CD4-positive, alpha-beta T cell treated with Interleukin-1 beta for 1 hour (primary cell): ENCODE measurements at regions not wholly inside any gene's neighbourhood (a gene's known extent, or its start where the extent isn't known, plus 50 kb on each side); places are given as distances from the start of the nearest gene placed in this dataset.

Source experiments
- DNase-seq, 2 donors: peaks; one replicate each; pipeline ENCODE4 v3.0.0-alpha.2; 2020 to 2022

GRCh38 chr2:145086910-145087309, 567.0 kb upstream of the ZEB2 start:
- no peak for DNase-seq

- DNase-seq = no peak
Observed at GRCh38 chr2:145085612-145086011, 565.7 kb upstream of the ZEB2 start.

- no peak for DNase-seq
Observed at GRCh38 chr2:145080426-145080825, 560.5 kb upstream of the ZEB2 start.

GRCh38 chr2:145079641-145080040, 559.7 kb upstream of the ZEB2 start:
- no peak for DNase-seq

GRCh38 chr2:145078923-145079322, 559.0 kb upstream of the ZEB2 start:
- no peak for DNase-seq

GRCh38 chr2:145076085-145076484, 556.2 kb upstream of the ZEB2 start:
- DNase-seq = no peak

GRCh38 chr2:145075454-145076062, 555.6 kb upstream of the ZEB2 start:
- DNase-seq = no peak

- no peak for DNase-seq
Observed at GRCh38 chr2:145070703-145071102, 550.8 kb upstream of the ZEB2 start.

- no peak for DNase-seq
Observed at GRCh38 chr2:145068509-145068908, 548.6 kb upstream of the ZEB2 start.

GRCh38 chr2:145067549-145068030, 547.7 kb upstream of the ZEB2 start:
- no peak for DNase-seq

GRCh38 chr2:145066856-145067548, 547.1 kb upstream of the ZEB2 start:
- no peak for DNase-seq

- no peak for DNase-seq
Observed at GRCh38 chr2:145066151-145066661, 546.3 kb upstream of the ZEB2 start.

- no peak for DNase-seq
Observed at GRCh38 chr2:145065342-145065741, 545.4 kb upstream of the ZEB2 start.

GRCh38 chr2:145064511-145064910, 544.6 kb upstream of the ZEB2 start:
- DNase-seq = no peak

GRCh38 chr2:145060876-145061275, 541.0 kb upstream of the ZEB2 start:
- no peak for DNase-seq

GRCh38 chr2:145059914-145060313, 540.0 kb upstream of the ZEB2 start:
- no peak for DNase-seq

GRCh38 chr2:145059343-145059742, 539.4 kb upstream of the ZEB2 start:
- no peak for DNase-seq

GRCh38 chr2:145058457-145058856, 538.5 kb upstream of the ZEB2 start:
- no peak for DNase-seq

- DNase-seq = no peak
Observed at GRCh38 chr2:145055651-145056050, 535.7 kb upstream of the ZEB2 start.

- DNase-seq = no peak
Observed at GRCh38 chr2:145050134-145050533, 530.2 kb upstream of the ZEB2 start.

- no peak for DNase-seq
Observed at GRCh38 chr2:145049475-145049874, 529.6 kb upstream of the ZEB2 start.

- DNase-seq = no peak
Observed at GRCh38 chr2:145047554-145047953, 527.6 kb upstream of the ZEB2 start.

GRCh38 chr2:145044491-145044890, 524.6 kb upstream of the ZEB2 start:
- no peak for DNase-seq

- no peak for DNase-seq
Observed at GRCh38 chr2:145043399-145043834, 523.5 kb upstream of the ZEB2 start.
